HG03139 (cell line): ENCODE measurements at regions not wholly inside any gene's neighbourhood (a gene's known extent, or its start where the extent isn't known, plus 50 kb on each side); places are given as distances from the start of the nearest gene placed in this dataset.
"Not testable (repeated sequence)": the region's sequence is repeated elsewhere in the genome, so short reads cannot be mapped to it uniquely, and the experiment has no call there.

ENCODE experiments used
- ATAC-seq: cut with Tn5 transposase; IDR thresholded peaks from one replicate; pipeline ENCODE4 v1.9.1; 2021; ENCODE audit not compliant: unreplicated experiment

DNA sequence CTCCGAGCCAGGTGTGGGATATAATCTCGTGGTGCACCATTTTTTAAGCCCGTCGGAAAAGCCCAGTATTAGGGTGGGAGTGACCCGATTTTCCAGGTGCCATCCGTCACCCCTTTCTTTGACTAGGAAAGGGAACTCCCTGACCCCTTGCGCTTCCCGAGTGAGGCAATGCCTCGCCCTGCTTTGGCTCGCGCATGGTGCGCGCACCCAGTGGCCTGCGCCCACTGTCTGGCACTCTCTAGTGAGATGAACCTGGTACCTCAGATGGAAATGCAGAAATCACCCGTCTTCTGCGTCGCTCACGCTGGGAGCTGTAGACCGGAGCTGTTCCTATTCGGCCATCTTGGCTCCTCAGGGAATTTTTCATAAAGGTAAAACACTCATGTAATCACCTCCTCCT is 63.9 kb downstream of the RWDD3 start:
- ATAC-seq = not testable (repeated sequence)

DNA sequence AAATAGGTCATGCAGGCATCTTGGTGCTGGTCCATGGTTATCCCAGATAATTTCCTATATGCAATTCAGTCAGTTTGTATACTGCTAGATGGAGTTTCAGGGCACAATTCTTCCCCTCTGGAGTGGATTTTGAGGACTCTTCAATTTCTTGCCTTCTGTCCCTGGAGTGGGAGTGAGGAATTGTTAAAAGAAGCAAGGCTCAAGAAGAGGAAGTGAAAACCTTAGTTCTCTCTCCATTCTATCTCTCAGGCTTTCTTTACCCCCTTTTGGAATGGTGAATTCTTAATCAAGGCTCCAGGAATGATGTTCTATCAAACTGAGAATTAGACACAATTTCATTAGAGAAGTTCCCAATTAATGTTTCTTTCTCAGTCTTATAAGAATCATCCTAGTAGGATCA is 67.1 kb downstream of the RWDD3 start:
- ATAC-seq = no peak

DNA sequence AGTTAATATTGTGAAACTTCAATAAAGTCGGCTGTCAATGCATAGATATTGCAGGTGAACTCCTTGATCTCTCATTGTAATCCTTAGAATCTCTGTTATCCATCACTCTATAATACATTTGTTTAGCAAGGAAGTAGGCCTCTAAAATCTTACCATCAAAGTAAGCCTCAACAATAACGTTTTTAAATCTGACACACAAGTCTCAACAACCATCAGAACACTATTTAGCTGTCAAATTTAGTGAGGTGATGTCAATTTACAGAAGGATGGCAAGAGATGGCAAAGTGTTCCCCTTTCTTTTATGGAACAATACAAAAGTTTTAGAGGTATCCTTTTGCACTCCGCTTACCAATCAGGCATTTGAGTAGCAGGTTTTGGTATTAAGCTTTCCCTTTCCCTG is 67.6 kb downstream of the RWDD3 start:
- no peak for ATAC-seq

DNA sequence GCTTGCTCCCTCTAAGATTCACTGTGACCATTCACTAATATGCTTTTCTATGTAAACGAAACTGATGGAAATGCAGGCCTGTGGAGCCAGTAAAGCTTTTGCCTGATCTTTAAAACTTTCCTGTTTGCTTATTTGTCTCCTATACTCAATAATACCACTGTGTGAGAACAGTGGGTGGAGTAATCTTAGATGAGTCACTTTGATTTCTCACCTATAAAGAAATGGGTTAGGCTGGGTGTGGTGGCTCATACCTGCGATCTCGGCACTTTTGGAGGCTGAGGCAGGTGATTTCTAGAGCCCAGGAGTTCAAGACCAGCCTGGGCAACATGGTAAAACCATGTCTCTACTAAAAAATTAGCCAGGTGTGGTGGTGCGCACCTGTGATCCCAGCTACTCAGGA is 70.8 kb downstream of the RWDD3 start:
- no peak for ATAC-seq

DNA sequence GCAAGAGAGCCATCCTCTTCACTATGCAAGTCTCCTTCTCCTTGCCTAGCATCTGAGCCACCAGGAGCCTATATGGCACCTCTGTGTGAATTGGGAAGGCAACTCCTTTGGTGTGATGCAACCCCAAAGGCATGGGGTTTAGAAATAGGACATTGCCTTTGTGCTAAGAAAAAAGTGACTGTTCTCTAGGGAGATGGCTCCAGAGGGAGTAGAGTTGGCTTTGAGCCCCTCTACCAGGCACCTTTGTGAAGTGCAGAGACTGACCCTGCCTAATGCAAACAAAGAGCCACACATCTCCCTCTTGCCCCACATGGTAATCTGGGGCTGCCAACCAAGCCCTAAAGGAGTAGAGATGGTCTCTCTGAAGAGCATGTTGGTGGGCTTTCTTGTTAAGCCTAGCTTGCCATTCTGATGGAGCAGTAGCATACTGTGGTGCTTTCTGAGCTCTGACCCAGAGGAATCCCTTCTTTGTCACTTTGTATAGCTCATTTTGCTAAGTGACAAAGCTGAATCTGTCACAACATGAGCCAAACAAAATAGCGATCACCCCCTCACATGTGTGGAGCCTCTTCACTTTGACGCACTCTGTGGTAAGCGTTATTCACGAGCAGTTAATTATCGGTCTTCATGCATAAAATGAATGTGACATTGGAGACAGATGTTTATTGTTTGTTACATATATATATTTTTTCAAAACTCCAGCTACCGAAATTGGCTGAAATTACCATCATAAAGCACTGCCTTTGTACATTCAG is 74.4 kb downstream of the RWDD3 start:
- no peak for ATAC-seq

DNA sequence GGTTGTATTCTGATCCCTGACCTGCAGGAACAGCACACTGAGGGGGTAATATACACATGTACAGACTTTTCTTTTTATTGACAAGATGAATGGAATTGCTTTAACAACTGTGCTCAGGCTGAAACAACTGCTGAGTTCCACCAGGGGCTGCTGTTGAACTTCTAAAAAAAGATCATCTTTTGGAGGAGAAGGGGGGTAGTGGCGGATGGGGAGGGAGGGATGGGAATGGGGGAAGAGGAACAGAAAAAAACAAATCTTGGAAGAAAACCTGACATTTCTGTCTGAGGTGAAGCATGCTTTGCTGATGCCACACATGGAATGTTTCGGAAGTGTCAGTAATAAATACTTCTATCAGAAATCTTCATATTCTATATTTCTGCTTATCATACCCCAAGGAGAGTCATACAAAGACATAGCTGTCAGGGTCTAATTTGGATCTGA is 75.0 kb downstream of the RWDD3 start:
- ATAC-seq = no peak

DNA sequence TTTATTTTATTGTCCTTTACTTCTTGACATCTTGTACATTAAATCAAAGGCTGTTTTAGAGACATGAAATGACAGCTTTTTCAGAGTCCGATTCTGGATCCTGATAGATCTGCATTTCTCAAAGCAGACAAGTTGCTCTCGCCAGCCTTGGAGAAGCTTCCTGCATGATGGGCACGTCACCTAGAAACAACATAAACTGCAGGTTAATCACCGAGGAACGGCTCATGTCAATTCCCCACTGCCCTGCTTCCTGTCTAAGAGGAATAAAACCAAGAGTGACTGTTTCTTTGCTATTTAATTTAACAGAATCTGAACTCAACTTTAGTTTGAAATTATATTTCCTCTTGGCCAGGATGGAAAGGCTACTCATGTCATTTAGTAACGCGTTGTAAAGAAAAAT is 77.0 kb downstream of the RWDD3 start:
- ATAC-seq = no peak

DNA sequence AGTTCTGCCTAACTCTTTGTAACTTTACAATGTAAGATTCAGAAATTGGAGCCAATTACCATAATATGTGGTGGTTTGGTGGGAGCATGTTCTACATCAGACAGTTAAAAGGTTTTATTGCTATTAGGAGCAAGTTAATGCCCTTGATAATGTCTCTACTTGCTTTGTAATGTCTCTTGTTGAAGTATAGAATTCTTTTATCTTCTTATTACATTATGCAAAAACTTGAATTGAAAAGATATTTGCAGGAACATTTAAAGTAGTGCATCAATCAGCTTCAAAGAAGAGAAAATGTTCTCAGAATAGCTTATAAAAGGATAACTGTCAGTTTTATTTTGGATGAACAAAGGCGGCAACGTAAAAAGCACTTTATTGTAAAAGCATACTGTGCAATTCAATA is 77.8 kb downstream of the RWDD3 start:
- no peak for ATAC-seq

DNA sequence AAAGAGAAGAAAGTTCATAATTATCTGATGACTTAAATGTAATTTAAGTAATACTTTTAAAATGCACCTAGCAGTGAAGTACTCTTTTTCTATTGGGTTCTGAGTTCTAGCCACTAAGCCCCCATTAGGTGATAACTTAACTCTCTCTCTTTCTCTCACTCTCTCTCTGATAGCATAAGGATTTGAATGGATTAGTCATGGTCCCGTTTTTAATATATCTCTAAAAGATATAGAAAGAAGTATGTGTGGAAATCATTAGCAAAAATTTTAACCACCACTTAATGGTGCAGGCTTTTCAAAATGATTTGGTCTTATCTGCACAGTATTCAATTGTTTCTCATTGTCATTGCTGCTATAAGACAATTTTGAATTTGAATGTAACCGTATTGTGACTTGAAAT is 78.2 kb downstream of the RWDD3 start:
- ATAC-seq = no peak

DNA sequence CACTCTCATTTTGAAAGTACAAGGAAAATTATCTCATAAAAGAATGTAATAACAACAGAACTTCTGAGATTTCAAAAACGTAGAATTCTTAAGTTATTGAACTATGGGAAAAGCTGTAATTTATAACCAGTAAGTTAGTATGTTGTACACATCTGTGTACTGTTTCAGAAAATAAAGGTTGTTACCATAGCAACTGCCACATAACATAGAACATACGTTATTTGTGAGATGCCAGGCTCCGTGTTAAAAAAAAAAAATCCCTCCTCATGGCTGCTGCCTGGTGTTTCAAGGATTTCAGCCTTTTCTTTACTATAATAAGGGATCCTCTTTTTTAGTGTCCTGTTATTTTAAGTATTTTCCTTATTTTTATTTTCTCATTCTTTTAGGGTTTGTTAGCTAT is 79.5 kb downstream of the RWDD3 start:
- no peak for ATAC-seq

DNA sequence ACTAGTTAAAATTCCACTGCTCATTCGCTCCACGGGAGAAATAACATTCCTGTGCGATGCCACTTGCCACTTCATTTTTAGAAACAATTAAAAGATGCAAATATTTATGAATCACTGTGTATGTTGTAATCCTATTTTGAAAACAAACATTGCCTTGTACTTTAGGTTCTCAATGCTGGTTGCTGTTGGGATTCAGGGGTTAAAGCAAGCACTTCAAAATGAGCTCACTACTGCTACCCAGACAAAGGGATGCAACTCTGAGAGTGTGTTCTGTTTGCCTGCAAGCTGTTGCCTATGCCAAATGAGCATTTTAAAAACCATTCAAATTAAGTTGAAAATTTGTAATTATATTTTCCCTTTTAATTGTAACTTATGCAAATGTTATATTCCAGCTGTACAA is 87.5 kb downstream of the RWDD3 start:
- ATAC-seq = no peak

DNA sequence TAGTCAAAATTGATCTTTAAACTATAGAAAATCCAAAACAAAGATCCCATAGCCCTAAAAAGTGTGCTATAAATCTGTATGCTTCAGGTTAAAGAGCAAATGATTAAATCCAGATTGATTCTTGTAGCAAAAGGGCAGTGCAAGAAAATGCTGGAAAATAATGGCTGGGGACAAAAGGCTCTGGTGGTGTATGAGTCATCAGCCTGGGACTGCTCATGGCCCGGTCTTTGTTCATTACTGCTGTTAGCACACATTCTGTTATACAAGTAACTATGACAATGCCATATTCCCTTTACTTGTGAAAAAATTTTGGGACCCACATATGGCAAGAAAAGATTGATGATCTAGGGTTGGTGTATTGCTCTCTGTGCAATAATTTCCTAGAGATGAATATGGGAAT is 89.1 kb downstream of the RWDD3 start:
- no peak for ATAC-seq

DNA sequence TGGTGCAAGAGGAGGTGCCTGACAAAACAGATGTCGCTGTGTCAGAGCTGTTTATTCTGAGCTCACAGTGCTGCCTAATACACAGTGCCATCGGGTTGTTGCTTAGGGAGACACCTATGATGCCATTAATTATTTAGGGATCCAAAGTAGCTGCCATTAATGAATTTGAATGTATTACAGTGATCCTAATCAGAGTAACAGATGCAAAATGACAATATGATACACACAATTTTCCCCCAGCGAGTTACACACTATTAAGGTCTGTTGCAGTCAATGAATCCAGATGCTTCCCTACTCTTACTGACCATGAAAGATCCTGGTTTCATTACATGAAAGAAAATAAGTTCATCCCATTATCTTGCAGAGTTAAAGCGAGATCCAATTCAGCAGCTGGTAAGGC is 91.3 kb downstream of the RWDD3 start:
- ATAC-seq = no peak

DNA sequence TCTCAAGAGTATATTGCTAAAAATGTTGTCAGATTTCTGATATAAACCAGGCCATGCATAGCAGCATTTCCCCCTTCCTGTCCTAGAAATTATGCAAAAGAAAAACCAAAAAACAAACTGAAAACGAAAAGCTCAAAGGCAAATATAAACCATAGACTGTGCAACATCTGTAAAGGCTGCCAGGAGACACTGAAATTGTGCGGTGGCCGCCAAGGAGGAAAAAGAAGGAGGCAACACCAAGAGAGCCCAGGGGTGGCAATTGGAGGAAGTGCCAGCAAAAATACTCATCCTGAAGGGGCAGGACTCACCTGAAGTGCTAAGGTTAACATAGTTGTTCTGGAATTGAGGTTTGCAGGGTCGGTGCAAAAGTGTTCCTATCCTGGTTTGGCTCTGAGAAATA is 92.0 kb downstream of the RWDD3 start:
- ATAC-seq = no peak

DNA sequence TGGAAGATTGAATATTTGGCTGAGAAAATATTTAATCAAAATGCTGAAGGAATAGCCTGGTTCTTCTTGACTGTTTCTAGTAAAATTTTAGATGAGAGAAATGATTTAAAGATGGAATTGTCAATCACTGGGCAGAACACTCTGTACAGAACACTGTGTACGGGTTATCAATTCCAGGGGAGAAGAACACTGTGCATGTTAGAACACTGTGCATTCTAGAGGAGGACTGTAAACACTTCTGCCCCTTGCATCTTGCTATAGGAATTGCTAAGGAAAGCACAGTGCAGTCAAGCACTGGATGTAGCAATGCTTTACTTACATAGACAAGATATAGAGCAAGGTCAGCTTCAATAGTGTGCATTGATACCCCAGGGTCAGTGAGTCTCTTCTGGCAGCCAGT is 98.7 kb downstream of the RWDD3 start:
- ATAC-seq = no peak

DNA sequence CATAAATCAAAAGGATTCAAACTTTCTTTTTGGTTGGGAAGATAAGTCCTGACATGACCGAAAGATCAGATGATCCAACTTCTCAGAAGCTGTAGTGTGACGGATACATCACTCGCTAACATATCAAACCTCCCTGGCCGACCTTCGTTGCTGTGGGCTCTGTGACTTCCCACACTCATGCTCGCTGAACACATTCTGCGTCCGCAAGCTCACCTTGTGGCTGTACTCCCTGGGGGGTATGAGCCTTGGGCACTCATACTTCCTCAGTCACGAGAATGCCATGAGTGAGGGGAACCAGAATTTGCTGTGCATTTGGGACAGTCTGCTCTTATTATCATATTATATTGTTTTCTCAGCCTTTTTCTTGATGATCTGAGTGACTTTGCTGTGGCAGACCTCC is 105.4 kb downstream of the RWDD3 start:
- ATAC-seq = no peak

DNA sequence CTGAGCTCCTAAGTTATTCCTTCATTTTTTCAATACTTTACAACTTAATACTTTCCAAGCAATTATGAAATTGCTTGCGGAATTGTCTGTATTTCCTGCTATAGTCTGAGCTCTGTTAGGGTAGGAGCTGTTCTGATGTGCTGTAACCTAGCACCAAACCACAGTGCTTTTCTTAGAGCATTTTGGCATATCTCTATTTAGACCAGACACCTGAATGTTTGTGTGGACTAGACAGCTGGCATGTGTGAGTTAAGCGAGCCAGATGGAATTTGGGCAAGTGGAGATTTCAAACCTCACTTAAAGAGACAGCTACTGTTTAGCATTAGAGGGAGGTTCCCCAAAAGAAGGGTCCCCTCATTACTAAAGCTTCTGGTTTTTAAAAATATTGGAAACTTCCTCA is 106.1 kb downstream of the RWDD3 start:
- no peak for ATAC-seq

DNA sequence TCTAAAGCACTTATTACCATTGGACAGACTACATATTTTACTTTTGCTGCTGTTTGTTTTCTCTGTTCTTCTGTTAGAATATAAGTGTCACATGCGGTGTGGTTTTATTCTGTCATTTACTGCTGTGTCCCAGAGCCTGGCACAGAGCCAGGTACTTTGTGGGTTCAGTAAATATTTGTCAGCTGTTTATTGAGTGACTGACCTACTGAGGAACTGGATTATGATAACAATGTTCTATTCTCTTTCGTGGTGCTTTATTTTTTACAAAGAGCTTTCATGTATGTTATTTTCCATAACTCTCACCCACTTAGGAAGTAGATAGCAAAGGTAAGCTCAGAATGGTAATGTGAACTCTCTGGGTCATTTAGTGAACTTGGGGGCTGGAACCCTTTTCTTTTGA is 118.8 kb downstream of the RWDD3 start:
- ATAC-seq = no peak

DNA sequence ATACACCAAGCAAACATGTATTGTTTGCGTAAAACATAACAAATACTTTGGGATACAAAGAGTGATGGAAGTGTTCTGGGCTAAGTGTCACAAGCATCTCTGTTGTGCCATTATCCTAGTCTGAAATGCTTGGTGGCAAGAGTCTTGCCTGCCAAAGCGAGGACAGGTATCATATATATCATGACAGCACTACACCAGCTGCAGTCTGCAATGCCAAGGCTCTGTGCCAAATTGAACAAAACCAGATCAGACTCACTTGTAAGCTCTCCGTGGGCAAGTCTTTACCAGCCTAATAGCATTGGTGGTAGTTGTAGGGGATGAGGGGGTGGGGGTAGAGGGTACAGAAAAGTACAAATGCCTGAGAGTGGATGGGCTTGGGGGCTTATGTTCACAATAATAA is 119.2 kb downstream of the RWDD3 start:
- no peak for ATAC-seq

DNA sequence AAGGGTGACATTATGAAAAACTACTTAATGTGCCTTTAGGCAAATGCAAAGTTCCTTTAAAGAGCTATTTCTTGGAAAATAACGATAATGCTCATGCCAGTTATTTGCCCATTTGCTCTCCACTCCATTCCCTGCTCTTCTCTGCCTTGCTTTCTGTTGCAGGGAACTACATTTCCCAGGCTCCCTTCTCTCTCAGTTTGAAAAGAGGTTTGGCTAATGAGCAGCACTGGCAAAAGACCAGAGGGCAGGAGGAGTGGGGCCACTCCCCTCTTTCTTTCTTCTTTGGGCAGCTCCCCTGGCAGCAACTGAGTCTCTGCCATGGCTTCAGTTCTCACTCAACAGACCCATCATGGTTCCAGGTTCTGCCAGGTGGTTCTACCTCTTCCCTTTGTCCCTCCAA is 130.5 kb downstream of the RWDD3 start:
- no peak for ATAC-seq

DNA sequence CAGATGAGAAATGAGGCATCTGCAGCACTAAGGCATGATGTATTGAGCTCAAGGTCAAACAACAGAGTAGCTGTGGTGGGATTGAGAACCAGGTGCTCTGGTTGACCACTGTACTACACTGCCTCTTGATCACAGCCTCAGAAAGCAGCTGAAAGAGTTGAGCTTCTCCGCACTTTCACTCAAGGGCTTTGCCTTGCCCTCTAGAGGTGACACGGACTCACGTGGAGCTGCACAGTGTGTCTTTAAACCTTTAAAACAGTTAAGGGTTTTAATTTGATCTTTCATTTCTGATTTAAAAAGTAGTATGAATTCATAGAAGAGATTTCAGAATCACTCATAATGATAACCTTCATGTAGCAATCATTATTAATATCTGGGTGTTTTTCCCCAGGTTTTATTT is 132.5 kb downstream of the RWDD3 start:
- no peak for ATAC-seq

DNA sequence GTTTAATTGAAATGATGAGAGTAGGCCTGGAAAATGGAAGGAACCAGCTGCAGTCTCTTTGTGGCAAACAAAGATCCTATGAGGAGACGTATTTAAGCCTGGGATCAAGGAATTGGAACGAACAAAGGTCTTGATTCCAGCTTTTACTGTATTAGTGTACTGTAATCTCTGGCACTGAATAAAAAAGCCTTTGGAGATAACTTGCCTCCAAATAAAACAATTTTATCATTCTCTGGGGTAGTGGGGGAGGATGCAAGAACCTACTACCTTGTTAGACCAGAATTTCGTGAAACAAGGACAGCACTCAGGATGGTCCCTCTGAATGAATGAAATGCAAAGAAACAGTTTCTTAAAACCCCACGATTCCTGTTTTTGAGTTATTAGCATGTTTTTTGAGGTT is 134.2 kb downstream of the RWDD3 start:
- no peak for ATAC-seq

DNA sequence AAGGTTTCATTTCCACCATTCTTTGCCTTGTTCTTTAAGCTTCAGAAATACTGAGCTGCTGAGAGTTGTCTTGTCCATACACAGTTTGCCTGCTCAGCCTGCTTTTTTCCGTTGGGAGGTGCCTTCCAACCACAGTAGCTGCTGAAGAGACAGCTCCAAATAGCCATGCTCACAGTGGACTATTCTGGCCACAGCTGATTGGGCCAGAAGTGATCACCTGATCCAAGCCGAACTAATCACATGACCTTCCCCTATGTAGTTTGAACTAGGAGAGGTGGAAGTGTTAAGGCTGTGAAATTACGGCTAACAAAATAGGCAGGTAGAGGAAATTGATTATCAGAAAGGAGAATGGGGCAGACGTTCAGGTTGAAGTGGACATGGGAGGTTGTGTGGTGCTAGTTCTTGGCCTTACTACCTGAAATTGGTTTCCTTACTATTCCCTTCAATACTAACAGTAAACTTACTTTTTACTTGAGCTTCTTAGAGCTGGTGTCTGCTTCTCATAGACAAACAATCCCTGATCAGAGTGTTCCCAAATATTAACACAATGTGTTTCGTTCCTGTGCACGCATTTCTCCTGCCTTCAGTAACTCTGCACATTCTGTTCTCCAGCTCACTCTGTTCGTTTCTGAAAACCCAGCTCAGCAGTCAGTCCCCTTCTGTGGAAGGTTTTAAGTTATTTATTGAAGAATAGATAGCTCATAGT is 136.1 kb downstream of the RWDD3 start:
- ATAC-seq = no peak
